Mesendoderm (in vitro differentiated cells): ENCODE measurements at regions not wholly inside any gene's neighbourhood (a gene's known extent, or its start where the extent isn't known, plus 50 kb on each side); places are given as distances from the start of the nearest gene placed in this dataset.

ENCODE experiments used
- DNase-seq: peaks from one replicate; pipeline ENCODE4 v3.0.0; 2013
- H2AK5ac ChIP-seq: 2 replicates; pipeline ENCODE4 v1.6.1; 2013; ENCODE audit warnings: low read length, inconsistent platforms
- H2BK120ac ChIP-seq: 2 replicates; pipeline ENCODE4 v1.6.1; 2013; ENCODE audit warnings: low read depth, mild to moderate bottlenecking, low read length, moderate library complexity, mixed read lengths
- H2BK15ac ChIP-seq: replicated peaks from 2 replicates; pipeline ENCODE4 v1.6.1; 2013; ENCODE audit warnings: low read depth, mild to moderate bottlenecking, moderate library complexity
- H2BK5ac ChIP-seq: 2 replicates; pipeline ENCODE4 v1.6.1; 2013; ENCODE audit warnings: low read length, inconsistent platforms
- H3K18ac ChIP-seq: 2 replicates; pipeline ENCODE4 v1.6.1; 2013; ENCODE audit warnings: mild to moderate bottlenecking, low read length, mixed read lengths
- H3K23ac ChIP-seq: one replicate; pipeline ENCODE4 v1.6.1; 2013; ENCODE audit warnings: low read length
- H3K27ac ChIP-seq: 2 replicates; pipeline ENCODE4 v1.5.1; 2013; ENCODE audit warnings: low read depth, mild to moderate bottlenecking, inconsistent platforms, low read length, moderate library complexity
- H3K27me3 ChIP-seq: 2 replicates; pipeline ENCODE4 v1.6.1; 2013; ENCODE audit warnings: low read length, control low read depth, mild to moderate bottlenecking, inconsistent platforms; ENCODE audit not compliant: insufficient read depth, poor library complexity
- H3K36me3 ChIP-seq: 2 replicates; pipeline ENCODE4 v1.6.1; 2013; ENCODE audit warnings: low read length, inconsistent platforms; ENCODE audit not compliant: control insufficient read depth, insufficient read depth
- H3K4ac ChIP-seq: one replicate; pipeline ENCODE4 v1.6.1; 2013; ENCODE audit warnings: low read depth, mild to moderate bottlenecking, low read length, moderate library complexity
- H3K4me1 ChIP-seq: 2 replicates; pipeline ENCODE4 v1.6.1; 2013; ENCODE audit warnings: low read depth, low read length, inconsistent platforms; ENCODE audit not compliant: control insufficient read depth
- H3K4me2 ChIP-seq: 2 replicates; pipeline ENCODE4 v1.6.1; 2013; ENCODE audit warnings: low read length
- H3K4me3 ChIP-seq: 2 replicates; pipeline ENCODE4 v1.5.1; 2013; ENCODE audit warnings: mild to moderate bottlenecking, low read length
- H3K56ac ChIP-seq: one replicate; pipeline ENCODE4 v1.6.1; 2013; ENCODE audit warnings: low read length
- H3K79me1 ChIP-seq: 2 replicates; pipeline ENCODE4 v1.6.1; 2013; ENCODE audit warnings: low read length, inconsistent platforms
- H3K79me2 ChIP-seq: 2 replicates; pipeline ENCODE4 v1.6.1; 2013; ENCODE audit warnings: mild to moderate bottlenecking, low read length; ENCODE audit not compliant: control insufficient read depth, insufficient read depth
- H3K9ac ChIP-seq: 2 replicates; pipeline ENCODE4 v1.6.1; 2013; ENCODE audit warnings: low read length, inconsistent platforms
- H4K5ac ChIP-seq: one replicate; pipeline ENCODE4 v1.6.1; 2013; ENCODE audit warnings: low read length
- H4K8ac ChIP-seq: one replicate; pipeline ENCODE4 v1.6.1; 2013; ENCODE audit warnings: low read depth, mild to moderate bottlenecking, control low read depth, low read length, moderate library complexity
- WGBS: extraction: QIAGEN DNeasy Blood & Tissue Kit; methylation state at CpG from one replicate; pipeline ENCODE4 v1.1.7; 2013; ENCODE audit warnings: low lambda C conversion rate, missing lambda C conversion rate; ENCODE audit not compliant: insufficient coverage; ENCODE audit errors: extremely low coverage; 5-methylcytosine and 5-hydroxymethylcytosine counted together

DNA sequence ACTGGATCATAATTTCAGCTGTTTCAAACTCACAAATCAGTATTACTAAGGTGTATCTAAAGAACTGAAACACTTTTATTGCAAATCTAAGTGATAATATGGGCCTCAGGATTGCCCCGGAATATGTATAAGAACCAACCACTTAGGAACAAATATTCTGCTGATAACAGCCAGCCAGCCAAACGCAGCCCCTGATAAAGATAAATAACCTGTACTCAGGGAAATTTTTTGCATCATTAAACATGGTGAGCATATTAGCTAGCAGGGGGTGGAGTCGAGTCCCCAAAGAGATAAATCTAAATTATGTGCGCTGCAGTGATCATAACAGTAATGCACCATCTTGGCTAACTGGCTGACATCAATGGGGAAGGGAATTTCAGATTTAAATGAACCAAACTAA, 410.2 kb upstream of the MAP3K7 start:
- DNase-seq: no peak
- H3K79me1 ChIP-seq: no peaks in the 10 kb centered on the region
- H3K4ac ChIP-seq: no peak overlapping the region
- no peaks in the 10 kb centered on the region for H3K79me2 ChIP-seq
- no peak overlapping the region for H3K4me3 ChIP-seq
- H3K27me3 ChIP-seq: no peaks in the 10 kb centered on the region
- H4K8ac ChIP-seq: no peak overlapping the region
- no peaks in the 10 kb centered on the region for H3K36me3 ChIP-seq
- no peak overlapping the region for H2BK15ac ChIP-seq
- no peak overlapping the region for H2BK120ac ChIP-seq
- no peak overlapping the region for H2BK5ac ChIP-seq
- no peak overlapping the region for H3K56ac ChIP-seq
- H3K27ac ChIP-seq: no peak overlapping the region
- no peak overlapping the region for H3K18ac ChIP-seq
- H3K4me1 ChIP-seq: no peaks in the 10 kb centered on the region
- H4K5ac ChIP-seq: no peak overlapping the region
- H3K23ac ChIP-seq: no peak overlapping the region
- no peak overlapping the region for H2AK5ac ChIP-seq
- no peak overlapping the region for H3K9ac ChIP-seq
- no CpG with 5 or more reads among the region's 4 CpGs for WGBS
- H3K4me2 ChIP-seq: no peak overlapping the region

DNA sequence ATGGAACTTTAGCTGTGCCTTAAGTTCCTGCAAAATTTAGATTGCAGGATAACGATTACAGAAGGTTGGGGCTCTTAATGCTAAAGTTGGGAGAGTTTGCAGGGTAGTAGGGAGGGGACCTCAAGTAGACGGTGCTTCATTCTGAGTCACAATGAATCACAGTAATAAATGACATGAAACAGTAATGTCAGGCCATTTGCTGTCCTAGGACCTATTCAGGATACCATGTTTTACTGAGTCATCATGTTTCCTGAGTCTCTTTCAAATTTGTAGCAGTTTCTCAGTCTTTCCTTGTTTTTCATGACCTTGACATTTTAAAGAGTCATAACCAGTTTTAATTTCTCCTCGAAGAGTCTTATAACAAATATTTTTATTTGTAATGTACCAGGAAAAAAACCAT, 406.9 kb upstream of the MAP3K7 start:
- H3K56ac ChIP-seq: no peak overlapping the region
- no CpG with 5 or more reads among the region's 3 CpGs for WGBS
- no peak overlapping the region for H2BK15ac ChIP-seq
- H3K18ac ChIP-seq: no peak overlapping the region
- no peaks in the 10 kb centered on the region for H3K27me3 ChIP-seq
- no peak overlapping the region for H2BK5ac ChIP-seq
- no peaks in the 10 kb centered on the region for H3K79me2 ChIP-seq
- H3K4me3 ChIP-seq: no peak overlapping the region
- no peak overlapping the region for H3K4me2 ChIP-seq
- H4K8ac ChIP-seq: no peak overlapping the region
- H3K79me1 ChIP-seq: no peaks in the 10 kb centered on the region
- H2AK5ac ChIP-seq: no peak overlapping the region
- H3K36me3 ChIP-seq: no peaks in the 10 kb centered on the region
- no peaks in the 10 kb centered on the region for H3K4me1 ChIP-seq
- H4K5ac ChIP-seq: no peak overlapping the region
- H2BK120ac ChIP-seq: no peak overlapping the region
- no peak overlapping the region for H3K4ac ChIP-seq
- no peak overlapping the region for H3K23ac ChIP-seq
- H3K27ac ChIP-seq: no peak overlapping the region
- no peak for DNase-seq
- H3K9ac ChIP-seq: no peak overlapping the region

DNA sequence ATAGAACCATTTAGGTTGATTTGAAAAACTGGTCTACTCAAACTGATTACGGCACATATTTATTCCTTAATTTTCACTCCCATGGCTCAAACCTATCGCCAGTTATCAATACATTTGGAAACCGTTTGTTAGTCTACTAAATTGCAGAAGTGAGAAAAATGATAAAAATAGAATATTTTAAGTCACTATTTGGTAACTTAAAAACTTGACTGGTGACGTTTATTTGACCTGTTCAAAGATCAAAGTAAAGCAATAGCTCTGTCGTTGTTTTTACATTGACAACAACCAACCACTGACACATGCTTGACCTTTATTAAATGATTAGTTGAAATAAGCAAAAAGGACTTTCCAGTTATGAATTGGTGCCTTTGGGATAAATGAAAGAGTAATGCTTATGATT, 402.9 kb upstream of the MAP3K7 start:
- WGBS: no CpG with 5 or more reads among the region's 5 CpGs
- Histone ChIP-seq H3K9ac (no peak overlapping the region), H2BK5ac (no peak overlapping the region)

DNA sequence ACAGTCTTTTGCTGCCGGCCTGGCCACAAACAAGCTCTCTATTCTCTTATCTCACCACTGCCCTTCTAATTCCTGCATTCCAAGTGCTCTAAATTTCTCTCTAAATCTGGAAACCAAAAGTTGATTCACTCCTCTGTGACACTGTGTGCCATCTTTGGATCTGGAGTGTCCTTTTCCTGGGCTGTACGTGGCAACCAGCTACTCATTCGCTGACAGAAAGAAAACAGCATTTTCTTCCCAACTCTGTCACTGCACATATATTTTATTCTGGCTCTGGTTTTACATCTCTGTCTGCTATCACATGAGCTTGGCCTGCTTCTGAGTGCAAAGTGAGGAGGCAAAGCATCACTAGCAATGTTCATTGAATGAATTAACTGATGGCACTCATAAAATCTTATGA, 397.2 kb upstream of the MAP3K7 start:
- H3K4ac ChIP-seq: no peak overlapping the region
- no peaks in the 10 kb centered on the region for H3K36me3 ChIP-seq
- no peaks in the 10 kb centered on the region for H3K4me1 ChIP-seq
- H3K79me1 ChIP-seq: no peaks in the 10 kb centered on the region
- WGBS: no CpG with 5 or more reads among the region's 3 CpGs
- no peaks in the 10 kb centered on the region for H3K79me2 ChIP-seq
- no peak overlapping the region for H3K4me2 ChIP-seq
- no peak overlapping the region for H4K8ac ChIP-seq
- no peak overlapping the region for H2BK120ac ChIP-seq
- H3K23ac ChIP-seq: no peak overlapping the region
- no peak overlapping the region for H2BK15ac ChIP-seq
- H3K27ac ChIP-seq: no peak overlapping the region
- H3K27me3 ChIP-seq: no peaks in the 10 kb centered on the region
- no peak for DNase-seq
- H3K56ac ChIP-seq: no peak overlapping the region
- H3K18ac ChIP-seq: no peak overlapping the region
- H3K4me3 ChIP-seq: no peak overlapping the region
- no peak overlapping the region for H2AK5ac ChIP-seq
- no peak overlapping the region for H3K9ac ChIP-seq
- no peak overlapping the region for H2BK5ac ChIP-seq
- no peak overlapping the region for H4K5ac ChIP-seq

More for the DNA sequence above, 402.9 kb upstream of the MAP3K7 start:
- no peak overlapping the region for H2BK15ac ChIP-seq
- H3K79me2 ChIP-seq: no peaks in the 10 kb centered on the region
- H3K27me3 ChIP-seq: no peaks in the 10 kb centered on the region
- no peaks in the 10 kb centered on the region for H3K4me1 ChIP-seq
- no peak overlapping the region for H3K18ac ChIP-seq
- H2AK5ac ChIP-seq: no peak overlapping the region
- no peak for DNase-seq
- H3K36me3 ChIP-seq: no peaks in the 10 kb centered on the region
- H3K27ac ChIP-seq: no peak overlapping the region
- H3K56ac ChIP-seq: no peak overlapping the region
- no peak overlapping the region for H3K4ac ChIP-seq
- no peaks in the 10 kb centered on the region for H3K79me1 ChIP-seq
- H2BK120ac ChIP-seq: no peak overlapping the region
- no peak overlapping the region for H4K8ac ChIP-seq
- H4K5ac ChIP-seq: no peak overlapping the region
- no peak overlapping the region for H3K4me2 ChIP-seq
- no peak overlapping the region for H3K23ac ChIP-seq
- H3K4me3 ChIP-seq: no peak overlapping the region

DNA sequence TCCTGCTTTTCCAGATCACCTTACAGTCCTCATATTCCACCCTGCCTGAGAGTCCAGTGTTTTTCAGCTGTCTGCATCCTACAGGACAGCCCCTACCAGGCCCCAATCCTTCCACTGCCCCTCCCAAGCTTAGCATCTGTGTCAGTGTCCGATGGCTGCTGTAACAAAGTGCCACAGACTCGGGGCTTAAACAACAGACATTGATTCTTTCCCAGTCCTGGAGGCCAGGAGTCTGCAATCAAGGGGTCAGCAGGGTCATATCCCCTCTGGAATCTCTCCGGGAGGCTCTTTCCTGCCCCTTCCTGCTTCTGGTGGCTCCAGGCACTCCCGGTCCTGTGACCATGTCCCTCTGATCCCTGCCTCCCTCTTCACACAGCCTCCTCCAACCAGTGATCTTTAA, 396.6 kb upstream of the MAP3K7 start:
- DNase-seq: no peak

DNA sequence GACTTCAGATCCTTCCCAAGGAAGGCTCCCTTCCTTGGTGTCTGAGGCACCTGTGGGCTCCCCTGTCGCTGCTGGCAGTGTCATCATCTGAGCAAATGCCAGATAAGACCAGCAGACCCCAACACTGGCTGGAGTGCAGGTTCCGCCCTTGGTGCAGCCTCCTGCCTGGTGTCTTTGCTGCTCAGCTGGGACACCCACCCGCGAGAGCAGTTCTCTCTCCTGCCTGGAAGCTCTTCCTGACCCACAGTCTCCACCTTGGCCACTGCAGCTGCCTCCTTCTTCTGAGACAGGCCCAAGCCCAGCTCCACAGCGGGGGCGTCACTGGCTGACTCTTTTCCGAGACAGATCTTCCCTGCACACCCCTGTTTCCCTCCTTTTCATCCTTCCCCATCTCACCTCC, 395.7 kb upstream of the MAP3K7 start:
- Histone ChIP-seq H3K36me3 (no peaks in the 10 kb centered on the region), H3K4me2 (no peak overlapping the region), H2AK5ac (no peak overlapping the region), H3K27me3 (no peaks in the 10 kb centered on the region), H2BK5ac (no peak overlapping the region), H4K8ac (no peak overlapping the region), H3K9ac (no peak overlapping the region), H3K79me2 (no peaks in the 10 kb centered on the region), H3K4me3 (no peak overlapping the region), H3K4me1 (no peaks in the 10 kb centered on the region), H2BK120ac (no peak overlapping the region), H4K5ac (no peak overlapping the region), H3K18ac (no peak overlapping the region), H3K79me1 (no peaks in the 10 kb centered on the region), H3K56ac (no peak overlapping the region), H3K4ac (no peak overlapping the region), H3K23ac (no peak overlapping the region), H3K27ac (no peak overlapping the region), H2BK15ac (no peak overlapping the region)
- no peak for DNase-seq
- WGBS: no CpG with 5 or more reads among the region's 7 CpGs

More for the DNA sequence above, 396.6 kb upstream of the MAP3K7 start:
- Histone ChIP-seq H2AK5ac (no peak overlapping the region), H2BK5ac (no peak overlapping the region), H3K79me1 (no peaks in the 10 kb centered on the region), H3K79me2 (no peaks in the 10 kb centered on the region), H3K23ac (no peak overlapping the region), H3K4me1 (no peaks in the 10 kb centered on the region), H3K4ac (no peak overlapping the region), H2BK15ac (no peak overlapping the region), H3K4me2 (no peak overlapping the region), H2BK120ac (no peak overlapping the region), H3K18ac (no peak overlapping the region), H3K27ac (no peak overlapping the region), H4K5ac (no peak overlapping the region), H3K56ac (no peak overlapping the region), H3K4me3 (no peak overlapping the region), H3K27me3 (no peaks in the 10 kb centered on the region), H3K9ac (no peak overlapping the region), H4K8ac (no peak overlapping the region), H3K36me3 (no peaks in the 10 kb centered on the region)
- WGBS: no CpG with 5 or more reads among the region's 4 CpGs
